ENCODE measurements at regions not wholly inside any gene's neighbourhood (a gene's known extent, or its start where the extent isn't known, plus 50 kb on each side); places are given as distances from the start of the nearest gene placed in this dataset.

GRCh38 chr4:20044502-20044911, 207.2 kb upstream of the SLIT2 start:
- no peaks in the 10 kb centered on the region for H3K36me3 ChIP-seq (replicated peaks in 1 of 2; ENCODE audit: control insufficient read depth in 1 of 2, insufficient read depth in 2 of 2, low read length in 2 of 2)
- no peak overlapping the region for H3K4me2 ChIP-seq (replicated peaks; ENCODE audit: extremely low read depth, low read length, poor library complexity, severe bottlenecking)
- no peak overlapping the region for H3K4me3 Mint-ChIP-seq
- no peak overlapping the region for H3K27ac ChIP-seq (ENCODE audit: low read depth in 1 of 2, low read length in 2 of 2)
- no peak overlapping the region for H3K4me3 ChIP-seq (replicated peaks in 1 of 3; ENCODE audit: low read depth in 2 of 3, low read length in 3 of 3)
- DNase-seq = no peak
- intact Hi-C loops (cut with micrococcal nuclease) = no loop called here
- no peaks in the 10 kb centered on the region for H3K27me3 ChIP-seq (ENCODE audit: control insufficient read depth in 2 of 2, insufficient read depth in 2 of 2, low read length in 2 of 2)
- no peaks in the 10 kb centered on the region for H3K4me1 Mint-ChIP-seq
- no peaks in the 10 kb centered on the region for H3K36me3 Mint-ChIP-seq
- no peaks in the 10 kb centered on the region for H3K9me3 ChIP-seq (replicated peaks in 1 of 2; ENCODE audit: control insufficient read depth in 1 of 2, insufficient read depth in 1 of 2, low read length in 2 of 2)
- H3K9me3 Mint-ChIP-seq = peaks cover 0 to 2% (median 0%) of the 10 kb centered on the region in 7 donors
- WGBS (ENCODE audit: insufficient coverage) = no CpG with 5 or more reads among the region's 2 CpGs
- TF ChIP-seq CTCF (IDR thresholded peaks at IDR 0.05) = no peak
- H3K27me3 Mint-ChIP-seq (ENCODE audit: low read depth in 3 of 3) = no peaks in the 10 kb centered on the region
- no peaks in the 10 kb centered on the region for H3K4me1 ChIP-seq (ENCODE audit: control insufficient read depth in 1 of 2, insufficient read depth in 2 of 2, low read length in 2 of 2)
- H3K27ac Mint-ChIP-seq = no peak overlapping the region
- no peak overlapping the region for H2AFZ ChIP-seq (ENCODE audit: insufficient read depth, low read depth, low read length, poor library complexity, severe bottlenecking)
- no peaks in the 10 kb centered on the region for H3K79me2 ChIP-seq (ENCODE audit: insufficient read depth, low read length)
- H4K20me1 ChIP-seq (ENCODE audit: insufficient read depth, low read length) = no peaks in the 10 kb centered on the region
- no peak overlapping the region for H3K9ac ChIP-seq (ENCODE audit: insufficient read depth, low read length, poor library complexity, severe bottlenecking)

GRCh38 chr4:20043991-20044390, 207.7 kb upstream of the SLIT2 start:
- no peak overlapping the region for H2AFZ ChIP-seq (ENCODE audit: insufficient read depth, low read depth, low read length, poor library complexity, severe bottlenecking)
- intact Hi-C loops (cut with micrococcal nuclease) = no loop called here
- no peak overlapping the region for H3K4me2 ChIP-seq (replicated peaks; ENCODE audit: extremely low read depth, low read length, poor library complexity, severe bottlenecking)
- no peaks in the 10 kb centered on the region for H4K20me1 ChIP-seq (ENCODE audit: insufficient read depth, low read length)
- H3K4me1 ChIP-seq (ENCODE audit: control insufficient read depth in 1 of 2, insufficient read depth in 2 of 2, low read length in 2 of 2) = no peaks in the 10 kb centered on the region
- Mint-ChIP-seq H3K4me1 (no peaks in the 10 kb centered on the region), H3K27ac (no peak overlapping the region), H3K4me3 (no peak overlapping the region), H3K9me3 (peaks cover 0 to 2% (median 0%) of the 10 kb centered on the region in 7 donors), H3K36me3 (no peaks in the 10 kb centered on the region), H3K27me3 (ENCODE audit: low read depth in 3 of 3) (no peaks in the 10 kb centered on the region)
- DNase-seq = no peak
- WGBS (ENCODE audit: insufficient coverage) = 71% methylated on average over 1 of the region's 1 CpG
- no peaks in the 10 kb centered on the region for H3K79me2 ChIP-seq (ENCODE audit: insufficient read depth, low read length)
- H3K9ac ChIP-seq (ENCODE audit: insufficient read depth, low read length, poor library complexity, severe bottlenecking) = no peak overlapping the region
- no peak for TF ChIP-seq CTCF (IDR thresholded peaks at IDR 0.05)
- H3K36me3 ChIP-seq (replicated peaks in 1 of 2; ENCODE audit: control insufficient read depth in 1 of 2, insufficient read depth in 2 of 2, low read length in 2 of 2) = no peaks in the 10 kb centered on the region
- no peaks in the 10 kb centered on the region for H3K27me3 ChIP-seq (ENCODE audit: control insufficient read depth in 2 of 2, insufficient read depth in 2 of 2, low read length in 2 of 2)
- no peaks in the 10 kb centered on the region for H3K9me3 ChIP-seq (replicated peaks in 1 of 2; ENCODE audit: control insufficient read depth in 1 of 2, insufficient read depth in 1 of 2, low read length in 2 of 2)
- H3K27ac ChIP-seq (ENCODE audit: low read depth in 1 of 2, low read length in 2 of 2) = no peak overlapping the region
- no peak overlapping the region for H3K4me3 ChIP-seq (replicated peaks in 1 of 3; ENCODE audit: low read depth in 2 of 3, low read length in 3 of 3)
